Ramos (cell line): ENCODE measurements at regions not wholly inside any gene's neighbourhood (a gene's known extent, or its start where the extent isn't known, plus 50 kb on each side); places are given as distances from the start of the nearest gene placed in this dataset.

Experiments used
- in situ Hi-C: fragments of 300-500 bp; cut with MboI; formaldehyde crosslinking; loops from one replicate; pipeline ENCODE4 v1.14.3; 2022; ENCODE audit warnings: low sequenced_read_pairs; ENCODE audit not compliant: unreplicated experiment

GRCh38 chr7:55641811-55642210 lies 69.5 kb upstream of the VOPP1 start:
- in situ Hi-C loops, result loop anchor here (10.0 to 25.0 kb wide), 2 partner anchors 320 to 433 kb away; partner anchors contain the start of genes MRPS17 and NIPSNAP2

GRCh38 chr7:55641273-55641691 lies 69.0 kb upstream of the VOPP1 start:
- in situ Hi-C loops, result loop anchor here (10.0 to 25.0 kb wide), 2 partner anchors 321 to 434 kb away; partner anchors contain the start of genes MRPS17 and NIPSNAP2

DNA sequence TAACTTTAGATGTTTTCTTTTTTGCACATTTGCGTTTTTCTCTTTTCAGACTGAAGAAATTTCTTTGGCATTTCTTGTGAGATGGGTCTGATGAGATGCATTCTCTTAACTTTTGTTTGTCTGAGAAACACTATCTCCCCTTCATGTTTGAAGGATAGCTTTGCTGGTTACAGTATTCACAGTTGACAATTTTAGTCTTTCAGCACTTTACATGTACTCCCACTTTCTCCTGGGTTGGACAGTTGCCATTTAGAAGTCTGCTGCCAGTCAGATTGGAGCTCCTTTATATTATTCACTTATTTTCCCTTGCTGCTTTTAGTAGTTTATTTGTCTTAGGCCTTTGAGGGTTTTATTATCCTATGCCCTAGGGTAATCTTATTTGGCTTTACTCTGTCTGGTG lies 67.3 kb upstream of the VOPP1 start:
- in situ Hi-C loops, result loop anchor here (10.0 to 25.0 kb wide), 2 partner anchors 323 to 435 kb away; partner anchors contain the start of genes MRPS17 and NIPSNAP2

DNA sequence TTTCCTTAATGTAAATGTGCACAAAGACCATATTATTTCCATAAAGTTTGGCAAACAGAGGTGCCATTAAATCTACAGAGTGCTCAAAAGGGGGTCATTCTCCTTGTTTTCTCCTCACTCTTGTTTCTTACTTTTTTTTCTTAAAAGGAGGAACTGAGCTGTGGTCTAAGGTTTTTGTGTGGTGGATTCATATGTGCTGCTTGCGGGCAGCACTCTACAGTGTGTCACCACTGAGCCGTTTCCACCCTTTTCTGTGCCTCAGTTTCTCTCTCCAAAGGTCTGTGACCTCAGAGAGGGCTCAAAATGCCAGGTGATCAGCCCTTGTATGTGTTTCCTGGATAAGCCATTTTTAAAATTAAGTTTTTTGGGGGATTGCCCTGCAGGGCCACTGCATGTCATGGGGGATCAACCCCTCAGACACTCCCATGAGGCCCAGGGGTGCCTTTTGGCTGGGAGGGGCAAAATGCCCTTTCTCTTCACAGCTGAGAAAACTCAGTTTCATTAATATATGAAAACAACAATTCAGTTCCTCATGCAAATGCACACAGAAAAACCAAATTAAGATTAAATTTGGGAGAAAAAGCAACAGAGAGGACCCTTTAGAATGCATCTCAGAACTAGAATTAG lies 56.9 kb upstream of the VOPP1 start:
- in situ Hi-C loops, result loop anchor here (25.0 kb wide), 1 partner anchor 333 kb away; the partner anchor contains the start of genes MRPS17 and NIPSNAP2

GRCh38 chr7:55624813-55625212 lies 52.5 kb upstream of the VOPP1 start:
- in situ Hi-C loops, result loop anchor here (25.0 kb wide), 1 partner anchor 337 kb away; the partner anchor contains the start of genes MRPS17 and NIPSNAP2

GRCh38 chr7:55623617-55624016 lies 51.3 kb upstream of the VOPP1 start:
- in situ Hi-C loops, result no loop called here

- in situ Hi-C loops, result no loop called here
Observed at GRCh38 chr7:55622241-55622640, 49.9 kb upstream of the VOPP1 start.
